Heart right ventricle (tissue), 16 donors: ENCODE measurements at regions not wholly inside any gene's neighbourhood (a gene's known extent, or its start where the extent isn't known, plus 50 kb on each side); places are given as distances from the start of the nearest gene placed in this dataset.

Experiments
- ATAC-seq, 8 donors: fragments of 200-7000 bp; cut with Tn5 transposase; one replicate each; pipeline ENCODE4 v1.9.1; 2020; ENCODE audit warnings: mild to moderate bottlenecking in 8 of 8, moderate library complexity in 8 of 8, moderate number of reproducible peaks in 1 of 8
- DNase-seq, 2 donors: peaks; one replicate each; pipeline ENCODE4 v3.0.0-alpha.2; 2020
- H3K27ac ChIP-seq, 10 donors: fragments of 200-600 bp; sonication (generic) in 2 of 10; one replicate each; pipeline versions ENCODE4 v1.5.0 to v1.8.0; 2020 to 2022; ENCODE audit warnings: mild to moderate bottlenecking in 3 of 10
- H3K27me3 ChIP-seq, 7 donors: fragments of 200-600 bp; one replicate each; pipeline ENCODE4 v1.8.0; 2021 to 2022; ENCODE audit warnings: mild to moderate bottlenecking in 2 of 7
- H3K36me3 ChIP-seq, 9 donors: fragments of 200-600 bp; sonication (generic) in 1 of 9; one replicate each; pipeline versions ENCODE4 v1.5.0 to v1.8.0; 2020 to 2022; ENCODE audit warnings: mild to moderate bottlenecking in 2 of 9
- H3K4me1 ChIP-seq, 9 donors: fragments of 200-600 bp; sonication (generic) in 1 of 9; one replicate each; pipeline versions ENCODE4 v1.5.0 to v1.8.0; 2020 to 2022; ENCODE audit warnings: mild to moderate bottlenecking in 4 of 9
- H3K4me3 ChIP-seq, 10 donors: fragments of 200-600 bp; sonication (generic) in 2 of 10; one replicate each; pipeline versions ENCODE4 v1.5.0 to v1.8.0; 2020 to 2022; ENCODE audit warnings: mild to moderate bottlenecking in 7 of 10, moderate library complexity in 2 of 10
- H3K9me3 ChIP-seq, 11 donors: fragments of 200-600 bp in 10 of 11; sonication (generic) in 2 of 11; one replicate each; pipeline versions ENCODE4 v1.5.0 to v1.8.0; 2013 to 2022; ENCODE audit warnings: mild to moderate bottlenecking in 2 of 11, control low read depth in 1 of 11, moderate library complexity in 1 of 11
- CTCF ChIP-seq, 9 donors: fragments of 200-600 bp; sonication (generic) in 2 of 9; IDR thresholded peaks; one replicate each; pipeline versions ENCODE4 v1.5.0 to v1.8.0; 2021 to 2022; ENCODE audit warnings: antibody characterized with exemption in 9 of 9, mild to moderate bottlenecking in 5 of 9, moderate library complexity in 1 of 9
- WGBS, 2 donors: extraction: QIAGEN DNeasy Blood & Tissue Kit; methylation state at CpG; one replicate each; pipeline ENCODE4 v1.1.7; 2013; ENCODE audit warnings: inconsistent platforms in 1 of 2; 5-methylcytosine and 5-hydroxymethylcytosine counted together
- intact Hi-C, 10 donors: fragments of 100-400 bp; cut with DNase I; formaldehyde crosslinking; loops; one replicate each; pipeline versions ENCODE4 v1.11.1 to v1.14.2; 2022
- donor health status: Arrhythmogenic right ventricular cardiomyopathy.
- donor health status: ischemic (EF 13 %, LVEDD 7.1; RV severe dilation, severe dysfunction).
- donor health status: healthy with polysubstance abuse.
- donor health status: DM: no; HTN: yes; CAD: no.
- donor health status: DM: no; HTN: no; CAD: no.
- donor health status: ischemic (EF 25% LVEDD 6.9; RV normal size, moderate dysfunction).
- donor health status: ischemic (EF 25% LVEDD 5.7; RV mildly dilated, moderate dysfunction).
- donor health status: healthy.
- donor health status: DM: yes; HTN: yes; CAD: no.
- donor health status: Ischemic cardiomyopathy.
- donor health status: ischemic (EF 35%, LVEDD 5.7; RV mildly dilated, moderate dysfunction).
- donor health status: nonischemic (EF 11% LVEDD 7.7; RV severe dilation, severe dysfunction).
- donor health status: DM: yes; HTN: yes; CAD: no.
- donor health status: PGD.
- donor health status: ischemic (EF 29% LVEDD 5.4; RV normal size, mild dysfunction).
- donor health status: nonischemic (EF 23%, LVEDD 6.1; RV moderate dilation, normal function).

- H3K9me3 ChIP-seq: no peaks in the 10 kb centered on the region
- H3K27ac ChIP-seq: no peak overlapping the region
- WGBS, 2 donors: 29 to 30% methylated on average over 6 of the region's 6 CpGs
- no peak overlapping the region for H3K4me3 ChIP-seq
- DNase-seq (no peak), ATAC-seq (no peak)
- H3K4me1 ChIP-seq: no peaks in the 10 kb centered on the region
- intact Hi-C loops: no loop called here
- H3K36me3 ChIP-seq: no peaks in the 10 kb centered on the region
- TF ChIP-seq CTCF (IDR thresholded peaks at IDR 0.05): no peak
- H3K27me3 ChIP-seq: peaks cover 0 to 5% (median 0%) of the 10 kb centered on the region in 7 donors
Observed at GRCh38 chr10:121265360-121266123, 332.7 kb downstream of the FGFR2 start.

- intact Hi-C loops: no loop called here
- ATAC-seq: no peak
- no peaks in the 10 kb centered on the region for H3K4me1 ChIP-seq
- H3K36me3 ChIP-seq: no peaks in the 10 kb centered on the region
- no peaks in the 10 kb centered on the region for H3K9me3 ChIP-seq
- H3K27me3 ChIP-seq: peaks cover 0 to 14% (median 0%) of the 10 kb centered on the region in 7 donors
- no peak for TF ChIP-seq CTCF (IDR thresholded peaks at IDR 0.05)
- DNase-seq: no peak
- no peak overlapping the region for H3K4me3 ChIP-seq
- 83 to 88% methylated on average over 5 of the region's 5 CpGs for WGBS, 2 donors
- H3K27ac ChIP-seq: no peak overlapping the region
Observed at GRCh38 chr10:121266370-121266769, 331.9 kb downstream of the FGFR2 start.

DNA sequence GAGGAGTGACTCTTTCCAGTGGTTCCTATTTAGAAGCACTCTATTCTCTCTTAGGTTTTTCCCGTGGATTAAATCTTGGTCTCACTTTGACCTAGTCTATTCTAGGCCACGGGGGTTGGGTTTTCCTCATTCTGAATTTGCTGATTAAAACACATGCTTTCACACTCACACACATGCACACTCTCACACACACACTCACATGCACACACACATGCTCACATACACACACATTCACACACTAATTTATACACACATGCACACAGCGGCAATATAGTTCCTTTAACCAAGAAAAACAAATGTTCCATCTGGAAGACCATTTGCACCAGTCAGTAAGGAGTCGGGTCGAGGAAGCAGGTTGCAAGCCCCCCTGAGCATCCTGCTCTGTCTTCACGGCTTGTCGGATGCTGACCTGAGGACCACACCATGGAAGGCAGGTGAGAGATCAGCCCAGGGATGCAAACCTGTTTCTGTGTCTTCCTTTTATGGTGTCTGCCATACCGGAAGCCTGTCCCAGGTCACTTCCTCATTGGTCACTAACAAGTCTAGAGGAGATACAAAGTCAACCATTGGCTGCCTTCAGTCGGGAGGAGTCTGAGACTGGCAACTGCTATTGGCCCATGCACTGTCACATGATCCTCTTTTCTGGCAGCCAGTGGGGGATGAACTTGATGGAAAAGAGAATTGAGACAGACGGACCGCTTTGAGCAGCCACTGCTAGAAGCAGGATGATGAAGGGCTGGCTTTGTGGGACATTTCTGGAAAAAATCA, 330.8 kb downstream of the FGFR2 start:
- Histone ChIP-seq H3K9me3 (no peaks in the 10 kb centered on the region), H3K27me3 (peaks cover 0 to 17% (median 5%) of the 10 kb centered on the region in 7 donors), H3K36me3 (no peaks in the 10 kb centered on the region), H3K4me1 (no peaks in the 10 kb centered on the region), H3K27ac (no peak overlapping the region), H3K4me3 (no peak overlapping the region)
- WGBS, 2 donors: 88 to 91% methylated on average over 11 of the region's 11 CpGs
- ATAC-seq (no peak), DNase-seq (no peak)
- no peak for TF ChIP-seq CTCF (IDR thresholded peaks at IDR 0.05)
- intact Hi-C loops: no loop called here

DNA sequence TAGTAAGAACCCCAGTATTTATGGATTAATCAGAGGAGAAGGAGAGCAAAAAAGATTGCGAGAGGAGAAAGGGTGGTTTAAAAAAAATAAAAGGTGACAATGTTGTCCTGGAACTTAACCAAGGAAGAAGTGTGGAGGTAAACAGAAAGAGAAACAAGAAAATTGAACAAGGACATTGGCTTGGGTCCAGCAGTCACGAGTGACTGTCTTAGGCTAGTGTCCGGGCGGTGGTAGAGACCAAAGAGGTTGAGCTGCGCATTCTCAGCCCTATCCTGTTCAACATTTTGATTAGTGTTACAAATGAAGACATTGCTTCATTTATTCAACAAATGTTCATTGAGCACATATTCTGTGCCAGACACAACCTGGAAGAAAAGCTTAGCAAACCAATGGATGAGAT, 329.9 kb downstream of the FGFR2 start:
- Histone ChIP-seq H3K4me3 (no peak overlapping the region), H3K9me3 (no peaks in the 10 kb centered on the region), H3K4me1 (no peaks in the 10 kb centered on the region), H3K36me3 (no peaks in the 10 kb centered on the region), H3K27ac (no peak overlapping the region), H3K27me3 (peaks cover 0 to 20% (median 7%) of the 10 kb centered on the region in 7 donors)
- no peak for DNase-seq
- WGBS, 2 donors: 76 to 87% methylated on average over 5 of the region's 5 CpGs
- no peak for ATAC-seq
- intact Hi-C loops: no loop called here
- no peak for TF ChIP-seq CTCF (IDR thresholded peaks at IDR 0.05)
